ENCODE measurements at regions not wholly inside any gene's neighbourhood (a gene's known extent, or its start where the extent isn't known, plus 50 kb on each side); places are given as distances from the start of the nearest gene placed in this dataset.
"Not testable (repeated sequence)": the region's sequence is repeated elsewhere in the genome, so short reads cannot be mapped to it uniquely, and the experiment has no call there.

- FAIRE-seq (no peak), DNase-seq (ENCODE audit: extremely low spot score, insufficient read length, low read depth) (no peak)
These were observed 568.0 kb downstream of the ZWINT start for GRCh38 chr10:55793024-55793423.

GRCh38 chr10:55790276-55790675 is 570.8 kb downstream of the ZWINT start:
- FAIRE-seq, result not testable (repeated sequence)

GRCh38 chr10:55786461-55787050 is 574.5 kb downstream of the ZWINT start:
- FAIRE-seq, result no peak

More at GRCh38 chr10:55790276-55790675, 570.8 kb downstream of the ZWINT start:
- DNase-seq (ENCODE audit: extremely low spot score, insufficient read length, low read depth), result not testable (repeated sequence)

GRCh38 chr10:55782181-55782580 is 578.9 kb downstream of the ZWINT start:
- DNase-seq (ENCODE audit: extremely low spot score, insufficient read length, low read depth) (no peak), FAIRE-seq (no peak)

More at GRCh38 chr10:55786461-55787050, 574.5 kb downstream of the ZWINT start:
- no peak for DNase-seq (ENCODE audit: extremely low spot score, insufficient read length, low read depth)

GRCh38 chr10:55766212-55766611 is 594.8 kb downstream of the ZWINT start:
- FAIRE-seq (no peak), DNase-seq (ENCODE audit: extremely low spot score, insufficient read length, low read depth) (no peak)

GRCh38 chr10:55750458-55750857 is 610.6 kb downstream of the ZWINT start:
- FAIRE-seq, result no peak

GRCh38 chr10:55747244-55747643 is 613.8 kb downstream of the ZWINT start:
- DNase-seq (ENCODE audit: extremely low spot score, insufficient read length, low read depth) (no peak), FAIRE-seq (no peak)

More at GRCh38 chr10:55750458-55750857, 610.6 kb downstream of the ZWINT start:
- DNase-seq (ENCODE audit: extremely low spot score, insufficient read length, low read depth), result no peak

GRCh38 chr10:55746002-55746401 is 615.1 kb downstream of the ZWINT start:
- FAIRE-seq, result no peak
- DNase-seq (ENCODE audit: extremely low spot score, insufficient read length, low read depth), result no peak

GRCh38 chr10:55742487-55742886 is 618.6 kb downstream of the ZWINT start:
- FAIRE-seq (no peak), DNase-seq (ENCODE audit: extremely low spot score, insufficient read length, low read depth) (no peak)

- not testable (repeated sequence) for DNase-seq (ENCODE audit: extremely low spot score, insufficient read length, low read depth); FAIRE-seq
These were observed 620.3 kb downstream of the ZWINT start for GRCh38 chr10:55740767-55741166.

GRCh38 chr10:55740110-55740509 is 620.9 kb downstream of the ZWINT start:
- DNase-seq (ENCODE audit: extremely low spot score, insufficient read length, low read depth) (no peak), FAIRE-seq (no peak)

- FAIRE-seq (no peak), DNase-seq (ENCODE audit: extremely low spot score, insufficient read length, low read depth) (no peak)
These were observed 626.9 kb downstream of the ZWINT start for GRCh38 chr10:55734112-55734511.

GRCh38 chr10:55704950-55705349 is 656.1 kb downstream of the ZWINT start:
- no peak for FAIRE-seq

GRCh38 chr10:55668326-55668922 is 692.6 kb downstream of the ZWINT start:
- DNase-seq (ENCODE audit: extremely low spot score, insufficient read length, low read depth) (no peak), FAIRE-seq (no peak)

More at GRCh38 chr10:55704950-55705349, 656.1 kb downstream of the ZWINT start:
- DNase-seq (ENCODE audit: extremely low spot score, insufficient read length, low read depth), result no peak

GRCh38 chr10:55653531-55653930 is 707.5 kb downstream of the ZWINT start:
- FAIRE-seq, result no peak
- no peak for DNase-seq (ENCODE audit: extremely low spot score, insufficient read length, low read depth)

GRCh38 chr10:55641601-55642000 is 719.5 kb downstream of the ZWINT start:
- DNase-seq (ENCODE audit: extremely low spot score, insufficient read length, low read depth) (no peak), FAIRE-seq (no peak)

GRCh38 chr10:55631071-55631654 is 729.9 kb downstream of the ZWINT start:
- DNase-seq (ENCODE audit: extremely low spot score, insufficient read length, low read depth), result no peak
- no peak for FAIRE-seq

- no peak for FAIRE-seq
- DNase-seq (ENCODE audit: extremely low spot score, insufficient read length, low read depth), result no peak
These were observed 730.5 kb downstream of the ZWINT start for GRCh38 chr10:55630491-55631056.

GRCh38 chr10:55629793-55630490 is 731.1 kb downstream of the ZWINT start:
- DNase-seq (ENCODE audit: extremely low spot score, insufficient read length, low read depth) (no peak), FAIRE-seq (no peak)

GRCh38 chr10:55628260-55628701 is 732.8 kb downstream of the ZWINT start:
- FAIRE-seq (no peak), DNase-seq (ENCODE audit: extremely low spot score, insufficient read length, low read depth) (no peak)

Data from GM18507 (cell line).